ENCODE measurements at regions not wholly inside any gene's neighbourhood (a gene's known extent, or its start where the extent isn't known, plus 50 kb on each side); places are given as distances from the start of the nearest gene placed in this dataset.

DNA sequence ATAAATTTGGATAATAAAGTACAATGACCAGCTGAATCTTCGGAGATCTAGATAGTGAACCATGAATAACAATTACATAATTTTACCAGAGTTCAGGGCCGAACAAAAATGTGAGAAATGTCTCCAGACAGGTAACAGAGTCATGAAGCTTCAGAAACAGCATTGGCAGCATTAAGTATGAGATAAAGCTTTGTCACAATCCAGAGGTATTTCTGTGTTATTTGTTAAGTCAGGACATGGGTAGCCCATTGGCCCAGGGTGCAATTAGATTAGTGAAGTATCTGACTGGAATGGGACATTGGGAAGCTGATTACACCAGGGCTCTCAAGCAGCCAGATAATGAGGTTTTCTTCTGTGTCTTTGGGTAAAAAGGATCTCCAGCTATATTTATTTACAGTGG, 184.2 kb upstream of the PPP1R3A start:
- TF ChIP-seq POLR2A (IDR thresholded peaks at IDR 0.05), result no peak
- TF ChIP-seq, protein P1, sequence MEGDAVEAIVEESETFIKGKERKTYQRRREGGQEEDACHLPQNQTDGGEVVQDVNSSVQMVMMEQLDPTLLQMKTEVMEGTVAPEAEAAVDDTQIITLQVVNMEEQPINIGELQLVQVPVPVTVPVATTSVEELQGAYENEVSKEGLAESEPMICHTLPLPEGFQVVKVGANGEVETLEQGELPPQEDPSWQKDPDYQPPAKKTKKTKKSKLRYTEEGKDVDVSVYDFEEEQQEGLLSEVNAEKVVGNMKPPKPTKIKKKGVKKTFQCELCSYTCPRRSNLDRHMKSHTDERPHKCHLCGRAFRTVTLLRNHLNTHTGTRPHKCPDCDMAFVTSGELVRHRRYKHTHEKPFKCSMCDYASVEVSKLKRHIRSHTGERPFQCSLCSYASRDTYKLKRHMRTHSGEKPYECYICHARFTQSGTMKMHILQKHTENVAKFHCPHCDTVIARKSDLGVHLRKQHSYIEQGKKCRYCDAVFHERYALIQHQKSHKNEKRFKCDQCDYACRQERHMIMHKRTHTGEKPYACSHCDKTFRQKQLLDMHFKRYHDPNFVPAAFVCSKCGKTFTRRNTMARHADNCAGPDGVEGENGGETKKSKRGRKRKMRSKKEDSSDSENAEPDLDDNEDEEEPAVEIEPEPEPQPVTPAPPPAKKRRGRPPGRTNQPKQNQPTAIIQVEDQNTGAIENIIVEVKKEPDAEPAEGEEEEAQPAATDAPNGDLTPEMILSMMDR (IDR thresholded peaks at IDR 0.05), result no peak
